ENCODE measurements at regions not wholly inside any gene's neighbourhood (a gene's known extent, or its start where the extent isn't known, plus 50 kb on each side); places are given as distances from the start of the nearest gene placed in this dataset.

DNA sequence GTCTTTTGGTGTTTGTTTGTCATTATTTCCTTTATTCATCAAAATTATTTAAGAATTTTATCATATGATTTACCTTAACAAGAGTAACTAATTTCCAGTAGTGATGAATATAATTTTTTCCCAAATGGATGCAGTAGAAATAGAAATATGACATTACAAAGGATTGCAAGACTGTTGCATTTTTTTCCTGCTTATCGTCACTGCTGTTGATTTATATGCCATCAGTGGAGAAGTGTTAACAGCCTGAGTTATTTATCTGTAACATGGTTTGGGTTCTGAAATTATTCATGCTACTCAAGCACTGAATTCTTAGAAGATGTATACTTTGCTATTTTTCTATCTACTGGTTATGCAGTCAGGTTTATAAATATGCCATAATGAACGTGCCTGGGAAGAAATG, 68.6 kb downstream of the TMEM100 start:
- TF ChIP-seq, protein P1, sequence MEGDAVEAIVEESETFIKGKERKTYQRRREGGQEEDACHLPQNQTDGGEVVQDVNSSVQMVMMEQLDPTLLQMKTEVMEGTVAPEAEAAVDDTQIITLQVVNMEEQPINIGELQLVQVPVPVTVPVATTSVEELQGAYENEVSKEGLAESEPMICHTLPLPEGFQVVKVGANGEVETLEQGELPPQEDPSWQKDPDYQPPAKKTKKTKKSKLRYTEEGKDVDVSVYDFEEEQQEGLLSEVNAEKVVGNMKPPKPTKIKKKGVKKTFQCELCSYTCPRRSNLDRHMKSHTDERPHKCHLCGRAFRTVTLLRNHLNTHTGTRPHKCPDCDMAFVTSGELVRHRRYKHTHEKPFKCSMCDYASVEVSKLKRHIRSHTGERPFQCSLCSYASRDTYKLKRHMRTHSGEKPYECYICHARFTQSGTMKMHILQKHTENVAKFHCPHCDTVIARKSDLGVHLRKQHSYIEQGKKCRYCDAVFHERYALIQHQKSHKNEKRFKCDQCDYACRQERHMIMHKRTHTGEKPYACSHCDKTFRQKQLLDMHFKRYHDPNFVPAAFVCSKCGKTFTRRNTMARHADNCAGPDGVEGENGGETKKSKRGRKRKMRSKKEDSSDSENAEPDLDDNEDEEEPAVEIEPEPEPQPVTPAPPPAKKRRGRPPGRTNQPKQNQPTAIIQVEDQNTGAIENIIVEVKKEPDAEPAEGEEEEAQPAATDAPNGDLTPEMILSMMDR (IDR thresholded peaks at IDR 0.05; ENCODE audit: low read depth, low read length, missing input control), result no peak
- no peak for TF ChIP-seq RAD21 (IDR thresholded peaks at IDR 0.05)
- TF ChIP-seq TAF1 (conservative IDR thresholded peaks at IDR 0.05), result no peak
- no peak for TF ChIP-seq SP1 (IDR thresholded peaks at IDR 0.05)
- TF ChIP-seq YY1 (IDR thresholded peaks at IDR 0.05), result no peak
- TF ChIP-seq EGR1 (IDR thresholded peaks at IDR 0.05; ENCODE audit: low read depth in 2 of 2), result no peak

Data from liver (tissue), 3 donors.